SK-N-SH treated with all-trans-retinoic acid at 6 μM for 48 hours (cell line): ENCODE measurements at regions not wholly inside any gene's neighbourhood (a gene's known extent, or its start where the extent isn't known, plus 50 kb on each side); places are given as distances from the start of the nearest gene placed in this dataset.

Experiments used
- BACH2 ChIP-seq: fragments of 250-450 bp; sonication (Bioruptor Pico); IDR thresholded peaks from 2 replicates; pipeline ENCODE4 v1.9.0; 2021; ENCODE audit warnings: mild to moderate bottlenecking, borderline replicate concordance
- CSDC2 ChIP-seq: fragments of 250-450 bp; sonication (Bioruptor Pico); IDR thresholded peaks from 2 replicates; pipeline ENCODE4 v1.5.0; 2020; ENCODE audit warnings: mild to moderate bottlenecking, moderate library complexity
- GLIS3 ChIP-seq: fragments of 250-450 bp; sonication (Bioruptor Pico); IDR thresholded peaks from 2 replicates; pipeline ENCODE4 v1.5.0; 2020; ENCODE audit warnings: mild to moderate bottlenecking, moderate library complexity
- RARB ChIP-seq: fragments of 250-450 bp; sonication (Bioruptor Pico); IDR thresholded peaks from 2 replicates; pipeline ENCODE4 v1.8.0; 2021; ENCODE audit warnings: mild to moderate bottlenecking, moderate library complexity
- SNAI2 ChIP-seq: fragments of 250-450 bp; sonication (Bioruptor Pico); IDR thresholded peaks from 2 replicates; pipeline ENCODE4 v1.5.0; 2020; ENCODE audit warnings: mild to moderate bottlenecking, moderate library complexity
- ZFP3 ChIP-seq: fragments of 250-450 bp; sonication (Bioruptor Pico); IDR thresholded peaks from 2 replicates; pipeline ENCODE4 v1.5.0; 2020; ENCODE audit warnings: mild to moderate bottlenecking, moderate library complexity
- ZFP30 ChIP-seq: fragments of 450-650 bp; formaldehyde crosslinking; IDR thresholded peaks from 2 replicates; pipeline ENCODE4 v1.5.0; 2022; ENCODE audit warnings: mild to moderate bottlenecking, moderate library complexity
- ZNF565 ChIP-seq: fragments of 450-650 bp; formaldehyde crosslinking; conservative IDR thresholded peaks from 2 replicates; pipeline ENCODE4 v1.5.0; 2020; ENCODE audit warnings: low read depth, mild to moderate bottlenecking, moderate library complexity
- ZNF70 ChIP-seq: fragments of 450-650 bp; formaldehyde crosslinking; IDR thresholded peaks from 2 replicates; pipeline ENCODE4 v1.5.0; 2020; ENCODE audit warnings: mild to moderate bottlenecking, moderate library complexity
- TF ChIP-seq, protein P1 (sequence below): fragments of 250-450 bp; sonication (Bioruptor Pico); IDR thresholded peaks from 2 replicates; pipeline ENCODE4 v1.5.1; 2020; ENCODE audit warnings: low read depth, mild to moderate bottlenecking, moderate library complexity
- TF ChIP-seq, protein P2 (sequence below): fragments of 250-450 bp; sonication (Bioruptor Pico); IDR thresholded peaks from 2 replicates; pipeline ENCODE4 v1.8.0; 2020; ENCODE audit warnings: mild to moderate bottlenecking, moderate library complexity, borderline replicate concordance

DNA sequence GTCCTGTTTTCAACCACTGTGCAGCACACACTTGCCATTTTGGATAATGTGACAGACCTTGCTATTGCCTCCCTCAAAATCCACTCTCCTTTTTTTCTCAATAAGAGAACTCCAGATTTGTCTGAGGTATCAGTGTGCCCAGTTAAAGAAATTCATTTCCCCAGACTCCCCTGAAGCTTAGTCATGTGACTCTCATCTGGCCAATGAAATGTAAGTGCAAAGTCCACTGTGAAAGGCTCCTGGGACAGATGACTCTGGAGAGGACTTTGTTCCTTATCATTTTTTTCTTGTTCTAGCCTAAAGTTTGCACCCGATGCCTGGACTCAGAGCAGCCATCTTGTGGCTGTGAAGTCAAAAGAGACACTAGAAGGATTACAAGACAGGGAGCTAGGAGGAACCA lies 268.6 kb upstream of the LRTM1 start:
- no peak for TF ChIP-seq RARB
- TF ChIP-seq ZNF565 (CRISPR knock-in tag) = no peak
- no peak for TF ChIP-seq ZNF70 (CRISPR knock-in tag)
- TF ChIP-seq BACH2 (CRISPR knock-in tag) = no peak
- no peak for TF ChIP-seq ZFP30
- TF ChIP-seq CSDC2 (CRISPR knock-in tag) = no peak
- TF ChIP-seq, protein P1, sequence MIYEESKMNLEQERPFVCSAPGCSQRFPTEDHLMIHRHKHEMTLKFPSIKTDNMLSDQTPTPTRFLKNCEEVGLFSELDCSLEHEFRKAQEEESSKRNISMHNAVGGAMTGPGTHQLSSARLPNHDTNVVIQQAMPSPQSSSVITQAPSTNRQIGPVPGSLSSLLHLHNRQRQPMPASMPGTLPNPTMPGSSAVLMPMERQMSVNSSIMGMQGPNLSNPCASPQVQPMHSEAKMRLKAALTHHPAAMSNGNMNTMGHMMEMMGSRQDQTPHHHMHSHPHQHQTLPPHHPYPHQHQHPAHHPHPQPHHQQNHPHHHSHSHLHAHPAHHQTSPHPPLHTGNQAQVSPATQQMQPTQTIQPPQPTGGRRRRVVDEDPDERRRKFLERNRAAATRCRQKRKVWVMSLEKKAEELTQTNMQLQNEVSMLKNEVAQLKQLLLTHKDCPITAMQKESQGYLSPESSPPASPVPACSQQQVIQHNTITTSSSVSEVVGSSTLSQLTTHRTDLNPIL = no peak
- TF ChIP-seq, protein P2, sequence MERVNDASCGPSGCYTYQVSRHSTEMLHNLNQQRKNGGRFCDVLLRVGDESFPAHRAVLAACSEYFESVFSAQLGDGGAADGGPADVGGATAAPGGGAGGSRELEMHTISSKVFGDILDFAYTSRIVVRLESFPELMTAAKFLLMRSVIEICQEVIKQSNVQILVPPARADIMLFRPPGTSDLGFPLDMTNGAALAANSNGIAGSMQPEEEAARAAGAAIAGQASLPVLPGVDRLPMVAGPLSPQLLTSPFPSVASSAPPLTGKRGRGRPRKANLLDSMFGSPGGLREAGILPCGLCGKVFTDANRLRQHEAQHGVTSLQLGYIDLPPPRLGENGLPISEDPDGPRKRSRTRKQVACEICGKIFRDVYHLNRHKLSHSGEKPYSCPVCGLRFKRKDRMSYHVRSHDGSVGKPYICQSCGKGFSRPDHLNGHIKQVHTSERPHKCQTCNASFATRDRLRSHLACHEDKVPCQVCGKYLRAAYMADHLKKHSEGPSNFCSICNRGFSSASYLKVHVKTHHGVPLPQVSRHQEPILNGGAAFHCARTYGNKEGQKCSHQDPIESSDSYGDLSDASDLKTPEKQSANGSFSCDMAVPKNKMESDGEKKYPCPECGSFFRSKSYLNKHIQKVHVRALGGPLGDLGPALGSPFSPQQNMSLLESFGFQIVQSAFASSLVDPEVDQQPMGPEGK (CRISPR knock-in tag) = no peak
- TF ChIP-seq SNAI2 (CRISPR knock-in tag) = no peak
- TF ChIP-seq ZFP3 (CRISPR knock-in tag) = no peak
- no peak for TF ChIP-seq GLIS3 (CRISPR knock-in tag)
